ENCODE measurements at regions not wholly inside any gene's neighbourhood (a gene's known extent, or its start where the extent isn't known, plus 50 kb on each side); places are given as distances from the start of the nearest gene placed in this dataset.

GRCh38 chr2:221831051-221831450 lies 258.9 kb upstream of the EPHA4 start:
- TF ChIP-seq CHD2 (IDR thresholded peaks at IDR 0.05; ENCODE audit: low read length, partially characterized antibody) = no peak
- no peak for TF ChIP-seq GABPA (IDR thresholded peaks at IDR 0.05; ENCODE audit: low read depth)
- TF ChIP-seq CTCF (IDR thresholded peaks at IDR 0.05) = no peak
- TF ChIP-seq POLR2AphosphoS5 (IDR thresholded peaks at IDR 0.05; ENCODE audit: low read depth, low read length) = no peak
- no peak for TF ChIP-seq NFIC (IDR thresholded peaks at IDR 0.05; ENCODE audit: borderline replicate concordance)
- TF ChIP-seq ZBTB33 (IDR thresholded peaks at IDR 0.05; ENCODE audit: borderline replicate concordance, low read depth) = no peak
- TF ChIP-seq RAD21 (IDR thresholded peaks at IDR 0.05; ENCODE audit: low read length) = no peak
- no peak for TF ChIP-seq TAF1 (IDR thresholded peaks at IDR 0.05; ENCODE audit: borderline replicate concordance, low read depth, low read length)
- TF ChIP-seq PBX3 (IDR thresholded peaks at IDR 0.05) = no peak
- no peak for TF ChIP-seq EP300 (IDR thresholded peaks at IDR 0.05; ENCODE audit: borderline replicate concordance in 1 of 2, low read depth in 1 of 2, low read length in 1 of 2)
- TF ChIP-seq YY1 (IDR thresholded peaks at IDR 0.05; ENCODE audit: low read depth) = no peak
